ENCODE measurements at regions not wholly inside any gene's neighbourhood (a gene's known extent, or its start where the extent isn't known, plus 50 kb on each side); places are given as distances from the start of the nearest gene placed in this dataset.

- Histone ChIP-seq H3K36me3 (no peaks in the 10 kb centered on the region), H3K27me3 (no peaks in the 10 kb centered on the region), H3K9me3 (no peaks in the 10 kb centered on the region), H3K27ac (no peak overlapping the region), H3K4me1 (peaks cover 0 to 3% (median 0%) of the 10 kb centered on the region in 4 donors), H3K4me3 (no peak overlapping the region)
- 52 to 54% methylated on average over 7 of the region's 7 CpGs for WGBS, 2 donors
- DNase-seq (ENCODE audit: low spot score in 2 of 2), result peak in 1 of 2 donors; percentile 25
- TF ChIP-seq CTCF (IDR thresholded peaks at IDR 0.05), result no peak
- no peak for TF ChIP-seq EP300 (IDR thresholded peaks at IDR 0.05)
- TF ChIP-seq POLR2A (IDR thresholded peaks at IDR 0.05), result no peak
These were observed 163.1 kb downstream of the SOD2 start for GRCh38 chr6:159529934-159530333.

- 94 to 95% methylated on average over 1 of the region's 1 CpG for WGBS, 2 donors
- Histone ChIP-seq H3K36me3 (no peaks in the 10 kb centered on the region), H3K27ac (no peak overlapping the region), H3K4me1 (peaks cover 0 to 3% (median 0%) of the 10 kb centered on the region in 4 donors), H3K4me3 (no peak overlapping the region), H3K27me3 (no peaks in the 10 kb centered on the region), H3K9me3 (no peaks in the 10 kb centered on the region)
- DNase-seq (ENCODE audit: low spot score in 2 of 2), result no peak
- TF ChIP-seq POLR2A (IDR thresholded peaks at IDR 0.05) (no peak), EP300 (IDR thresholded peaks at IDR 0.05) (no peak), CTCF (IDR thresholded peaks at IDR 0.05) (no peak)
These were observed 165.7 kb downstream of the SOD2 start for GRCh38 chr6:159527351-159527750.

- Histone ChIP-seq H3K4me3 (no peak overlapping the region), H3K4me1 (peaks cover 0 to 3% (median 0%) of the 10 kb centered on the region in 4 donors), H3K9me3 (no peaks in the 10 kb centered on the region), H3K36me3 (no peaks in the 10 kb centered on the region), H3K27me3 (no peaks in the 10 kb centered on the region), H3K27ac (no peak overlapping the region)
- TF ChIP-seq POLR2A (IDR thresholded peaks at IDR 0.05), result no peak
- no peak for TF ChIP-seq EP300 (IDR thresholded peaks at IDR 0.05)
- TF ChIP-seq CTCF (IDR thresholded peaks at IDR 0.05), result no peak
- no peak for DNase-seq (ENCODE audit: low spot score in 2 of 2)
- 82 to 87% methylated on average over 9 of the region's 9 CpGs for WGBS, 2 donors
These were observed 167.5 kb downstream of the SOD2 start for GRCh38 chr6:159525445-159526025.

GRCh38 chr6:159522877-159523547 is 170.0 kb downstream of the SOD2 start:
- H3K27me3 ChIP-seq, result no peaks in the 10 kb centered on the region
- no peak overlapping the region for H3K27ac ChIP-seq
- no peak for DNase-seq (ENCODE audit: low spot score in 2 of 2)
- TF ChIP-seq POLR2A (IDR thresholded peaks at IDR 0.05) (no peak), CTCF (IDR thresholded peaks at IDR 0.05) (no peak), EP300 (IDR thresholded peaks at IDR 0.05) (no peak)
- no peaks in the 10 kb centered on the region for H3K9me3 ChIP-seq
- no peaks in the 10 kb centered on the region for H3K4me1 ChIP-seq
- no peaks in the 10 kb centered on the region for H3K36me3 ChIP-seq
- WGBS, 2 donors, result 60 to 69% methylated on average over 4 of the region's 4 CpGs
- no peak overlapping the region for H3K4me3 ChIP-seq

GRCh38 chr6:159521962-159522361 is 171.1 kb downstream of the SOD2 start:
- DNase-seq (ENCODE audit: low spot score in 2 of 2), result no peak
- Histone ChIP-seq H3K4me3 (no peak overlapping the region), H3K27ac (no peak overlapping the region), H3K9me3 (no peaks in the 10 kb centered on the region), H3K36me3 (no peaks in the 10 kb centered on the region), H3K4me1 (no peaks in the 10 kb centered on the region), H3K27me3 (no peaks in the 10 kb centered on the region)
- TF ChIP-seq EP300 (IDR thresholded peaks at IDR 0.05), result no peak
- no peak for TF ChIP-seq POLR2A (IDR thresholded peaks at IDR 0.05)
- no peak for TF ChIP-seq CTCF (IDR thresholded peaks at IDR 0.05)

Measured in tibial nerve (tissue), 4 donors.